Testis (tissue), 2 donors: ENCODE measurements at regions not wholly inside any gene's neighbourhood (a gene's known extent, or its start where the extent isn't known, plus 50 kb on each side); places are given as distances from the start of the nearest gene placed in this dataset.

Experiments used
- CTCF ChIP-seq, 3 experiments: fragments of 450-650 bp in 2 of 3; fragments of 200-600 bp in 1 of 3; sonication (generic) in 1 of 3; IDR thresholded peaks; one replicate each; pipeline ENCODE4 v1.5.1; 2016 to 2019; ENCODE audit warnings: antibody characterized with exemption in 3 of 3, mild to moderate bottlenecking in 2 of 3, moderate library complexity in 1 of 3
- POLR2A ChIP-seq: fragments of 450-650 bp; IDR thresholded peaks from one replicate; pipeline ENCODE4 v1.6.1; 2017; ENCODE audit warnings: antibody characterized with exemption, mild to moderate bottlenecking, moderate library complexity

- TF ChIP-seq CTCF (IDR thresholded peaks at IDR 0.05) = no peak
- TF ChIP-seq POLR2A = no peak
These were observed 376.8 kb downstream of the RPS29 start for GRCh38 chr14:49209416-49209815.
